H1 (cell line): ENCODE measurements at regions not wholly inside any gene's neighbourhood (a gene's known extent, or its start where the extent isn't known, plus 50 kb on each side); places are given as distances from the start of the nearest gene placed in this dataset.

Experiments
- CTCF ChIA-PET: fragments of 300-600 bp; sonication (Branson Sonifier 250); formaldehyde crosslinking; loops from one replicate; lab custom pipeline; 2021; ENCODE audit not compliant: partially characterized antibody; lab: Charles Lee
- POLR2A ChIA-PET: fragments of 300-600 bp; sonication (Branson Sonifier 250); formaldehyde crosslinking; loops from one replicate; lab custom pipeline; 2021; ENCODE audit warnings: inconsistent platforms; ENCODE audit not compliant: partially characterized antibody; lab: Charles Lee
- DNase-seq, 2 experiments: peaks; one replicate each; pipeline versions ENCODE4 v3.0.0 to v3.0.0-alpha.2; 2010 to 2022; ENCODE audit warnings: low spot score in 2 of 2, low read depth in 1 of 2, mixed read lengths in 1 of 2
- FAIRE-seq: peaks from 2 replicates; lab custom pipeline; 2011; peaks lifted over from hg19 to GRCh38; lab: Jason Lieb, UNC
- H2AFZ ChIP-seq: 2 replicates; pipeline ENCODE4 v1.8.1; 2012; ENCODE audit warnings: low read length, inconsistent platforms
- H2AK5ac ChIP-seq: 2 replicates; pipeline ENCODE4 v1.6.1; 2013; ENCODE audit warnings: low read depth, low read length
- H2BK120ac ChIP-seq: replicated peaks from 2 replicates; pipeline ENCODE3; 2013; ENCODE audit warnings: low read depth, low read length, inconsistent platforms
- H2BK12ac ChIP-seq: 2 replicates; pipeline ENCODE4 v1.6.1; 2013; ENCODE audit warnings: low read depth, low read length
- H2BK15ac ChIP-seq: 2 replicates; pipeline ENCODE4 v1.6.1; 2013; ENCODE audit warnings: low read length
- H2BK20ac ChIP-seq: 2 replicates; pipeline ENCODE4 v1.6.1; 2013; ENCODE audit warnings: low read length
- H2BK5ac ChIP-seq: 2 replicates; pipeline ENCODE4 v1.6.1; 2013; ENCODE audit warnings: low read depth, low read length
- H3K14ac ChIP-seq: 2 replicates; pipeline ENCODE4 v1.6.1; 2013; ENCODE audit warnings: inconsistent platforms; ENCODE audit not compliant: insufficient read length
- H3K18ac ChIP-seq: 2 replicates; pipeline ENCODE4 v1.6.1; 2013; ENCODE audit warnings: low read length; ENCODE audit errors: extremely low read depth
- H3K23ac ChIP-seq: 2 replicates; pipeline ENCODE4 v1.6.1; 2013; ENCODE audit warnings: inconsistent platforms; ENCODE audit not compliant: insufficient read length
- H3K23me2 ChIP-seq: 2 replicates; pipeline ENCODE4 v1.6.1; 2013; ENCODE audit warnings: low read depth, low read length
- H3K27ac ChIP-seq: 2 replicates; pipeline ENCODE4 v1.6.1; 2011; ENCODE audit warnings: low read depth, low read length, inconsistent platforms
- H3K27me3 ChIP-seq, 4 experiments: replicated peaks in 1 of 4; 1 replicate in 1 of 4; 2 replicates in 3 of 4; pipeline versions ENCODE4 v1.6.1 to v1.8.1; 2011 to 2013; ENCODE audit warnings: low read length in 3 of 4, mild to moderate bottlenecking in 3 of 4, inconsistent platforms in 2 of 4, mixed read lengths in 2 of 4, moderate library complexity in 1 of 4; ENCODE audit not compliant: control insufficient read depth in 3 of 4, insufficient read depth in 3 of 4; ENCODE audit errors: extremely low read depth in 1 of 4
- H3K36me3 ChIP-seq, 4 experiments: 2 replicates each; pipeline versions ENCODE4 v1.6.1 to v1.8.1; 2011 to 2013; ENCODE audit warnings: mild to moderate bottlenecking in 4 of 4, low read length in 3 of 4, moderate library complexity in 2 of 4, control low read depth in 1 of 4, inconsistent platforms in 1 of 4; ENCODE audit not compliant: insufficient read depth in 4 of 4, control insufficient read depth in 2 of 4
- H3K4ac ChIP-seq: replicated peaks from 2 replicates; pipeline ENCODE3; 2013; ENCODE audit warnings: low read length, low read depth, mixed read lengths, inconsistent platforms; ENCODE audit not compliant: insufficient read length
- H3K4me1 ChIP-seq, 4 experiments: replicated peaks in 1 of 4; 1 replicate in 1 of 4; 2 replicates in 3 of 4; pipeline versions ENCODE4 v1.6.1 to v1.8.1; 2011 to 2013; ENCODE audit warnings: low read length in 3 of 4, inconsistent platforms in 2 of 4, mixed read lengths in 1 of 4; ENCODE audit not compliant: insufficient read depth in 4 of 4, control insufficient read depth in 3 of 4
- H3K4me2 ChIP-seq, 2 experiments: 2 replicates each; pipeline versions ENCODE4 v1.6.1 to v1.8.1; 2011 to 2013; ENCODE audit warnings: low read depth in 2 of 2, low read length in 2 of 2, control low read depth in 1 of 2, inconsistent platforms in 1 of 2, mild to moderate bottlenecking in 1 of 2; ENCODE audit not compliant: insufficient read depth in 1 of 2
- H3K4me3 ChIP-seq, 4 experiments: fragments of 200-600, 300-600 bp in 1 of 4; sonication (generic), shearing (Covaris generic), sonication (Bioruptor Twin) in 1 of 4; 2 replicates each; pipeline versions ENCODE4 v1.5.1 to v1.8.1; 2011 to 2016; ENCODE audit warnings: low read length in 4 of 4, low read depth in 3 of 4, control low read depth in 2 of 4, inconsistent platforms in 2 of 4, mild to moderate bottlenecking in 2 of 4, mixed read lengths in 1 of 4, moderate library complexity in 1 of 4; ENCODE audit not compliant: insufficient read depth in 2 of 4; ENCODE audit errors: extremely low read depth in 1 of 4
- H3K56ac ChIP-seq: replicated peaks from 2 replicates; pipeline ENCODE3; 2013; ENCODE audit warnings: low read depth, mild to moderate bottlenecking, mixed read lengths, low read length, inconsistent platforms; ENCODE audit not compliant: insufficient read length
- H3K79me1 ChIP-seq: 2 replicates; pipeline ENCODE4 v1.6.1; 2013; ENCODE audit warnings: low read depth, low read length, control low read depth
- H3K79me2 ChIP-seq, 2 experiments: 2 replicates each; pipeline versions ENCODE4 v1.6.1 to v1.8.1; 2012 to 2013; ENCODE audit warnings: low read length in 2 of 2, mild to moderate bottlenecking in 2 of 2, inconsistent platforms in 1 of 2; ENCODE audit not compliant: insufficient read depth in 2 of 2, control insufficient read depth in 1 of 2
- H3K9ac ChIP-seq, 4 experiments: replicated peaks in 1 of 4; 1 replicate in 1 of 4; 2 replicates in 3 of 4; pipeline versions ENCODE4 v1.6.1 to v1.8.1; 2011 to 2013; ENCODE audit warnings: low read depth in 3 of 4, low read length in 3 of 4, control low read depth in 2 of 4, mild to moderate bottlenecking in 2 of 4, moderate library complexity in 2 of 4, inconsistent platforms in 1 of 4; ENCODE audit errors: extremely low read depth in 1 of 4
- H3K9me3 ChIP-seq, 2 experiments: 2 replicates each; pipeline versions ENCODE4 v1.6.1 to v1.8.1; 2012 to 2013; ENCODE audit warnings: mild to moderate bottlenecking in 2 of 2, moderate library complexity in 2 of 2, control low read depth in 1 of 2, inconsistent platforms in 1 of 2, low read depth in 1 of 2, low read length in 1 of 2, mixed read lengths in 1 of 2; ENCODE audit not compliant: insufficient read depth in 2 of 2
- H4K20me1 ChIP-seq, 2 experiments: replicated peaks in 1 of 2; 2 replicates each; pipeline versions ENCODE3 to v1.8.1; 2011 to 2013; ENCODE audit warnings: inconsistent platforms in 2 of 2, low read length in 2 of 2, mild to moderate bottlenecking in 1 of 2; ENCODE audit not compliant: insufficient read depth in 2 of 2, control insufficient read depth in 1 of 2
- H4K5ac ChIP-seq: 2 replicates; pipeline ENCODE4 v1.6.1; 2013; ENCODE audit warnings: low read length, low read depth, mixed read lengths, inconsistent platforms; ENCODE audit not compliant: insufficient read length
- H4K8ac ChIP-seq: 2 replicates; pipeline ENCODE4 v1.8.0; 2013; ENCODE audit warnings: mild to moderate bottlenecking, moderate library complexity, low read length, inconsistent platforms; ENCODE audit not compliant: insufficient read depth; ENCODE audit errors: extremely low read depth
- H4K91ac ChIP-seq: replicated peaks from 2 replicates; pipeline ENCODE3; 2013; ENCODE audit warnings: low read length, mixed read lengths, inconsistent platforms; ENCODE audit not compliant: insufficient read length
- CBX5 ChIP-seq: fragments of 300-800, 300-1000 bp; sonication (generic); IDR thresholded peaks from 2 replicates; pipeline ENCODE4 v1.7.1; 2016; ENCODE audit warnings: antibody characterized with exemption, low read length, low read depth
- EP300 ChIP-seq, 2 experiments: IDR thresholded peaks; 1 replicate in 1 of 2; 2 replicates in 1 of 2; pipeline ENCODE4 v1.6.1; 2011 to 2012; ENCODE audit warnings: low read depth in 2 of 2, low read length in 2 of 2, mild to moderate bottlenecking in 2 of 2, borderline replicate concordance in 1 of 2, inconsistent platforms in 1 of 2, moderate library complexity in 1 of 2
- GTF2F1 ChIP-seq: IDR thresholded peaks from 2 replicates; pipeline ENCODE4 v1.6.1; 2012; ENCODE audit warnings: low read depth, low read length, improper control_type of control experiment, borderline replicate concordance
- MAX ChIP-seq: IDR thresholded peaks from 2 replicates; pipeline ENCODE4 v1.6.1; 2012; ENCODE audit warnings: inconsistent platforms
- RXRA ChIP-seq: IDR thresholded peaks from 2 replicates; pipeline ENCODE4 v1.6.1; 2011; ENCODE audit warnings: low read depth, mild to moderate bottlenecking, low read length, moderate library complexity; ENCODE audit not compliant: insufficient read depth
- TAF7 ChIP-seq: optimal IDR thresholded peaks from 2 replicates; pipeline ENCODE3; 2011; ENCODE audit warnings: low read depth, mild to moderate bottlenecking, inconsistent platforms, low read length, moderate library complexity, borderline replicate concordance
- TEAD4 ChIP-seq: IDR thresholded peaks from 2 replicates; pipeline ENCODE4 v1.6.1; 2012; ENCODE audit warnings: low read depth, low read length, inconsistent platforms, mixed read lengths
- USF2 ChIP-seq: IDR thresholded peaks from 2 replicates; pipeline ENCODE4 v1.6.1; 2011; ENCODE audit warnings: low read length, improper control_type of control experiment
- WGBS, 2 experiments: shearing (Covaris generic) in 1 of 2; methylation state at CpG; one replicate each; pipeline versions ENCODE4 v1.1.6 to v1.1.7; 2013 to 2015; ENCODE audit warnings: low lambda C conversion rate in 2 of 2, mixed read lengths in 2 of 2, inconsistent platforms in 1 of 2, low coverage in 1 of 2, missing lambda C conversion rate in 1 of 2; ENCODE audit not compliant: insufficient replicate concordance in 2 of 2, insufficient coverage in 1 of 2, insufficient read length in 1 of 2; ENCODE audit errors: extremely low coverage in 1 of 2, missing lambda C conversion rate in 1 of 2; 5-methylcytosine and 5-hydroxymethylcytosine counted together
- TF ChIP-seq, protein P1 (sequence below): IDR thresholded peaks from 2 replicates; pipeline ENCODE4 v1.6.1; 2012; ENCODE audit warnings: low read length, inconsistent platforms
- TF ChIP-seq, protein P2 (sequence below): IDR thresholded peaks from 2 replicates; pipeline ENCODE4 v1.6.1; 2011; ENCODE audit warnings: low read depth, mild to moderate bottlenecking, low read length; ENCODE audit not compliant: insufficient read depth

DNA sequence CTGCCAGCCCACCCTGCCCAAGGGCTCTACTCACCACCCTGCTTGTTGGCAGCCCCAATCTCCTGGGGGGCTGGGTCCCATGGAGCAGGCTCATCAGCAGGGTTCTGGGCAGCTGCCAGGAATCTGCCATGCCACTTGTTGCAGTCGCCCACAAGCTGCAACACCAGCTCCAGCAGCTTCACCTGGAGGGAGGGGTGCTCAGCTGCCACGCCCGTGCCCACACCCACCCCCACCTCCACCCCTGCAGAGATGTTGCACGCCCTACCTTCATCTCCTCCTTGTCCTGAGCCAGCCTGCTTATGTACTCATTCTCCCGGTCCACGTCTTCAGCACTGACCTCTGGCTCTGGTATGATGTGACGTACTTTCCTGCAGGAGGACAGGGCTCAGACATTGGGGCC is 77.9 kb upstream of the C2CD4B start:
- Histone ChIP-seq H3K4ac (no peak overlapping the region), H3K23ac (no peak overlapping the region), H3K18ac (no peak overlapping the region), H2AFZ (no peak overlapping the region), H4K91ac (no peak overlapping the region), H3K79me2 (no peaks in the 10 kb centered on the region), H2BK12ac (no peak overlapping the region), H3K9ac (no peak overlapping the region), H2BK120ac (no peak overlapping the region), H2AK5ac (no peak overlapping the region), H3K23me2 (no peaks in the 10 kb centered on the region), H3K27ac (no peak overlapping the region), H3K9me3 (no peaks in the 10 kb centered on the region), H3K4me1 (peaks cover 0 to 2% (median 0%) of the 10 kb centered on the region in 4 experiments; a peak in 1 of 7 replicates), H2BK15ac (no peak overlapping the region), H2BK5ac (no peak overlapping the region), H3K27me3 (no peaks in the 10 kb centered on the region), H3K4me2 (no peak overlapping the region), H3K14ac (no peak overlapping the region), H3K79me1 (no peaks in the 10 kb centered on the region), H4K20me1 (no peaks in the 10 kb centered on the region), H4K8ac (no peak overlapping the region), H3K36me3 (no peaks in the 10 kb centered on the region), H3K4me3 (no peak overlapping the region), H3K56ac (no peak overlapping the region), H4K5ac (no peak overlapping the region), H2BK20ac (no peak overlapping the region)
- FAIRE-seq (no peak), DNase-seq (no peak)
- 85% methylated on average over 4 of the region's 7 CpGs; no CpG with 5 or more reads in 1 of the 2 experiments for WGBS, 2 experiments
- ChIA-PET CTCF (interaction anchor here (0.9 to 17.9 kb wide), 8 partner anchors 6 to 165 kb away, joined by 3 to 229 read pairs (median 4); no protein-coding TSS in a partner anchor), POLR2A (no interaction called here)
- no peak for TF ChIP-seq MAX
- TF ChIP-seq TEAD4 = no peak
- TF ChIP-seq TAF7 = no peak
- TF ChIP-seq, protein P1, sequence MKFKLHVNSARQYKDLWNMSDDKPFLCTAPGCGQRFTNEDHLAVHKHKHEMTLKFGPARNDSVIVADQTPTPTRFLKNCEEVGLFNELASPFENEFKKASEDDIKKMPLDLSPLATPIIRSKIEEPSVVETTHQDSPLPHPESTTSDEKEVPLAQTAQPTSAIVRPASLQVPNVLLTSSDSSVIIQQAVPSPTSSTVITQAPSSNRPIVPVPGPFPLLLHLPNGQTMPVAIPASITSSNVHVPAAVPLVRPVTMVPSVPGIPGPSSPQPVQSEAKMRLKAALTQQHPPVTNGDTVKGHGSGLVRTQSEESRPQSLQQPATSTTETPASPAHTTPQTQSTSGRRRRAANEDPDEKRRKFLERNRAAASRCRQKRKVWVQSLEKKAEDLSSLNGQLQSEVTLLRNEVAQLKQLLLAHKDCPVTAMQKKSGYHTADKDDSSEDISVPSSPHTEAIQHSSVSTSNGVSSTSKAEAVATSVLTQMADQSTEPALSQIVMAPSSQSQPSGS = no peak
- no peak for TF ChIP-seq RXRA
- no peak for TF ChIP-seq EP300 (IDR thresholded peaks at IDR 0.05; ENCODE audit: borderline replicate concordance in 1 of 2, low read depth in 2 of 2, low read length in 2 of 2)
- TF ChIP-seq GTF2F1 = no peak
- no peak for TF ChIP-seq CBX5
- TF ChIP-seq, protein P2, sequence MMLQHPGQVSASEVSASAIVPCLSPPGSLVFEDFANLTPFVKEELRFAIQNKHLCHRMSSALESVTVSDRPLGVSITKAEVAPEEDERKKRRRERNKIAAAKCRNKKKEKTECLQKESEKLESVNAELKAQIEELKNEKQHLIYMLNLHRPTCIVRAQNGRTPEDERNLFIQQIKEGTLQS = no peak
- no peak for TF ChIP-seq USF2
